ENCODE measurements at regions not wholly inside any gene's neighbourhood (a gene's known extent, or its start where the extent isn't known, plus 50 kb on each side); places are given as distances from the start of the nearest gene placed in this dataset.

GRCh38 chr2:43049836-43050801 lies 176.3 kb downstream of the ZFP36L2 start:
- DNase-seq, result peak; percentile 91 to 92
- H3K4me3 ChIP-seq, result no peak overlapping the region
- H3K4me1 ChIP-seq, result peaks cover 57% of the 10 kb centered on the region
- no peaks in the 10 kb centered on the region for H3K27me3 ChIP-seq
- no peaks in the 10 kb centered on the region for H3K36me3 ChIP-seq
- peak overlapping the region; percentile 60 for H3K27ac ChIP-seq
- H3K9me3 ChIP-seq (replicated peaks), result no peaks in the 10 kb centered on the region

GRCh38 chr2:43047187-43047780 lies 179.1 kb downstream of the ZFP36L2 start:
- peak overlapping the region; percentile 56 for H3K27ac ChIP-seq
- no peaks in the 10 kb centered on the region for H3K27me3 ChIP-seq
- peak in 1 of 2 experiments; percentile 43 for DNase-seq
- H3K4me1 ChIP-seq, result peaks cover 51% of the 10 kb centered on the region
- no peaks in the 10 kb centered on the region for H3K36me3 ChIP-seq
- no peaks in the 10 kb centered on the region for H3K9me3 ChIP-seq (replicated peaks)
- peak overlapping the region; percentile 23 for H3K4me3 ChIP-seq

GRCh38 chr2:43045866-43046265 lies 180.5 kb downstream of the ZFP36L2 start:
- Histone ChIP-seq H3K36me3 (no peaks in the 10 kb centered on the region), H3K4me1 (peaks cover 56% of the 10 kb centered on the region), H3K4me3 (no peak overlapping the region), H3K27me3 (no peaks in the 10 kb centered on the region), H3K9me3 (replicated peaks) (no peaks in the 10 kb centered on the region), H3K27ac (peak overlapping the region; percentile 56)
- no peak for DNase-seq

GRCh38 chr2:43044093-43044681 lies 182.2 kb downstream of the ZFP36L2 start:
- Histone ChIP-seq H3K4me1 (peaks cover 40% of the 10 kb centered on the region), H3K36me3 (no peaks in the 10 kb centered on the region), H3K4me3 (no peak overlapping the region), H3K27ac (no peak overlapping the region), H3K27me3 (no peaks in the 10 kb centered on the region), H3K9me3 (replicated peaks) (no peaks in the 10 kb centered on the region)
- no peak for DNase-seq

- no peaks in the 10 kb centered on the region for H3K36me3 ChIP-seq
- no peak overlapping the region for H3K27ac ChIP-seq
- no peaks in the 10 kb centered on the region for H3K27me3 ChIP-seq
- no peak overlapping the region for H3K4me3 ChIP-seq
- no peak for DNase-seq
- H3K9me3 ChIP-seq (replicated peaks), result no peaks in the 10 kb centered on the region
- H3K4me1 ChIP-seq, result peaks cover 42% of the 10 kb centered on the region
These were observed 182.9 kb downstream of the ZFP36L2 start for GRCh38 chr2:43043553-43043870.

- Histone ChIP-seq H3K27me3 (no peaks in the 10 kb centered on the region), H3K27ac (peak overlapping the region; percentile 59), H3K36me3 (no peaks in the 10 kb centered on the region), H3K9me3 (replicated peaks) (no peaks in the 10 kb centered on the region), H3K4me3 (no peak overlapping the region), H3K4me1 (peaks cover 38% of the 10 kb centered on the region)
- DNase-seq, result peak; percentile 96 to 97
These were observed 184.6 kb downstream of the ZFP36L2 start for GRCh38 chr2:43041661-43042360.

GRCh38 chr2:43041173-43041591 lies 185.2 kb downstream of the ZFP36L2 start:
- DNase-seq, result peak in 1 of 2 experiments; percentile 38
- Histone ChIP-seq H3K27me3 (no peaks in the 10 kb centered on the region), H3K4me3 (no peak overlapping the region), H3K4me1 (peaks cover 33% of the 10 kb centered on the region), H3K27ac (peak overlapping the region; percentile 59), H3K36me3 (no peaks in the 10 kb centered on the region), H3K9me3 (replicated peaks) (no peaks in the 10 kb centered on the region)

- Histone ChIP-seq H3K4me1 (peaks cover 29% of the 10 kb centered on the region), H3K4me3 (no peak overlapping the region), H3K9me3 (replicated peaks) (no peaks in the 10 kb centered on the region), H3K36me3 (no peaks in the 10 kb centered on the region), H3K27ac (no peak overlapping the region), H3K27me3 (no peaks in the 10 kb centered on the region)
- DNase-seq, result no peak
These were observed 186.1 kb downstream of the ZFP36L2 start for GRCh38 chr2:43040084-43040854.

- H3K27me3 ChIP-seq, result no peaks in the 10 kb centered on the region
- H3K27ac ChIP-seq, result no peak overlapping the region
- no peak for DNase-seq
- no peaks in the 10 kb centered on the region for H3K9me3 ChIP-seq (replicated peaks)
- no peak overlapping the region for H3K4me3 ChIP-seq
- H3K36me3 ChIP-seq, result no peaks in the 10 kb centered on the region
- peaks cover 29% of the 10 kb centered on the region for H3K4me1 ChIP-seq
These were observed 186.9 kb downstream of the ZFP36L2 start for GRCh38 chr2:43039376-43040080.

GRCh38 chr2:43038696-43039094 lies 187.7 kb downstream of the ZFP36L2 start:
- Histone ChIP-seq H3K4me3 (no peak overlapping the region), H3K27me3 (no peaks in the 10 kb centered on the region), H3K36me3 (no peaks in the 10 kb centered on the region), H3K9me3 (replicated peaks) (no peaks in the 10 kb centered on the region), H3K27ac (no peak overlapping the region), H3K4me1 (peaks cover 29% of the 10 kb centered on the region)
- DNase-seq, result no peak

- H3K27me3 ChIP-seq, result no peaks in the 10 kb centered on the region
- no peak overlapping the region for H3K4me3 ChIP-seq
- no peak overlapping the region for H3K27ac ChIP-seq
- no peaks in the 10 kb centered on the region for H3K9me3 ChIP-seq (replicated peaks)
- H3K4me1 ChIP-seq, result peaks cover 29% of the 10 kb centered on the region
- peak in 1 of 2 experiments; percentile 41 for DNase-seq
- no peaks in the 10 kb centered on the region for H3K36me3 ChIP-seq
These were observed 188.2 kb downstream of the ZFP36L2 start for GRCh38 chr2:43038034-43038695.

- Histone ChIP-seq H3K4me1 (peaks cover 22% of the 10 kb centered on the region), H3K27ac (no peak overlapping the region), H3K4me3 (no peak overlapping the region), H3K27me3 (no peaks in the 10 kb centered on the region), H3K9me3 (replicated peaks) (no peaks in the 10 kb centered on the region), H3K36me3 (no peaks in the 10 kb centered on the region)
- no peak for DNase-seq
These were observed 190.5 kb downstream of the ZFP36L2 start for GRCh38 chr2:43035922-43036321.

GRCh38 chr2:43034921-43035320 lies 191.5 kb downstream of the ZFP36L2 start:
- no peak for DNase-seq
- no peaks in the 10 kb centered on the region for H3K9me3 ChIP-seq (replicated peaks)
- H3K36me3 ChIP-seq, result no peaks in the 10 kb centered on the region
- no peaks in the 10 kb centered on the region for H3K27me3 ChIP-seq
- H3K27ac ChIP-seq, result no peak overlapping the region
- no peak overlapping the region for H3K4me3 ChIP-seq
- peaks cover 23% of the 10 kb centered on the region for H3K4me1 ChIP-seq

Measured in SJCRH30 (cell line).